GM21825 (cell line): ENCODE measurements at regions not wholly inside any gene's neighbourhood (a gene's known extent, or its start where the extent isn't known, plus 50 kb on each side); places are given as distances from the start of the nearest gene placed in this dataset.
"Not testable (repeated sequence)": the region's sequence is repeated elsewhere in the genome, so short reads cannot be mapped to it uniquely, and the experiment has no call there.

ENCODE experiments used
- ATAC-seq: cut with Tn5 transposase; IDR thresholded peaks from one replicate; pipeline ENCODE4 v1.9.1; 2021; ENCODE audit warnings: mild to moderate bottlenecking, moderate library complexity; ENCODE audit not compliant: unreplicated experiment

DNA sequence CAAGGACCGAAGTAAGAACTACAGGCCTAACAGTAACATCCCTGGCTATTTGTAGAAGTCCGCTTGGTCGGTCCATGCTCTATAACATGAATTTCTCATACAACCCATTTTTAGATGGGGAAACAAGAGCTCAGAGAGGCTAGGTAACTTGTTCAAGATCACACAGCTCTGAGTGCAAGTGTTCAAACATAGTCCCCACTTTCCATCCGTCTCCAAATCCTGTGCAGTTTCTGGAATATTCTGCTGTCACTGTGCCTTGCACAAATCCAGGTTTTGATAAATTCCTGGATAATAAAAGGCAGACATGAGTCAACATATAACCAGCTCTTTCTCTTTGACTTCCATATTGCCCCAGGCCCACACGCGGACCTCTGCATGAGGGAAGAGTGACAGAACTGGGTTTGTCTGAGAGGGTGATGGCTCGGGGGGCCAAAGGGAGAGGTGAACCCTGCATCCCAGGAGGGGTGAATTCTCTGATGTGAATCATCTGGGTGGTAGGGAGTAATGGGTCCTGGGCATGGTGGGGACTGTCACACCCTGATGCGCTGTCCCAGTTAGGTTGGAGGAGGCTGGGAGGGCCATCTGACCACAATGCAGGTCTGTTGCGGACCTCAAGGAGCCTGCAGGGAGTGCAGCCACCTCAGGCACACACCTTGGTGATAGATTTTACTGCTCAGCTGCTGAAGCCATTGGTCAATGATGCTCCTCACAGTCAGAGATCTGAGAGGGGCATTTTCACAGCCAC, 162.2 kb downstream of the SMAD6 start:
- no peak for ATAC-seq

DNA sequence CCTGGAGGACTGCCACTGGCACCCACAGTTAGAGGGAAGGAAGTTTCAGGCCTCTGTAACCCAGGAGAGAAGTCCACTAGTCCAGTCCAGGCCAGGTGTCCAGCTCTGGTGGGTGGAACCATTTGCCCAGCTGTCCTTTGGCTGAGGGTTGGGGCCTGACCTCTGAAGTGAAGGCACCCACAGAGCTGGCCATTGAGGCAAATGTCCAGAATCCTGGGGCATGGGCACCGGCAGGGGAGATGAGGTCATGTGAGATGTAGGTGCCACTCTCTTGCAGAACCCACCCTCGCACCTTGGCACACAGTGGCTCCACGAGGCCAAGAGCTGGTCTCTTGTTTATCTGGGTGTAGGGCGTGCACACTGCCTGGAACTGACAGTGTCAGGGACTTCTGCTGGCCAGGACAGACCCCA, 162.8 kb downstream of the SMAD6 start:
- ATAC-seq, result no peak

DNA sequence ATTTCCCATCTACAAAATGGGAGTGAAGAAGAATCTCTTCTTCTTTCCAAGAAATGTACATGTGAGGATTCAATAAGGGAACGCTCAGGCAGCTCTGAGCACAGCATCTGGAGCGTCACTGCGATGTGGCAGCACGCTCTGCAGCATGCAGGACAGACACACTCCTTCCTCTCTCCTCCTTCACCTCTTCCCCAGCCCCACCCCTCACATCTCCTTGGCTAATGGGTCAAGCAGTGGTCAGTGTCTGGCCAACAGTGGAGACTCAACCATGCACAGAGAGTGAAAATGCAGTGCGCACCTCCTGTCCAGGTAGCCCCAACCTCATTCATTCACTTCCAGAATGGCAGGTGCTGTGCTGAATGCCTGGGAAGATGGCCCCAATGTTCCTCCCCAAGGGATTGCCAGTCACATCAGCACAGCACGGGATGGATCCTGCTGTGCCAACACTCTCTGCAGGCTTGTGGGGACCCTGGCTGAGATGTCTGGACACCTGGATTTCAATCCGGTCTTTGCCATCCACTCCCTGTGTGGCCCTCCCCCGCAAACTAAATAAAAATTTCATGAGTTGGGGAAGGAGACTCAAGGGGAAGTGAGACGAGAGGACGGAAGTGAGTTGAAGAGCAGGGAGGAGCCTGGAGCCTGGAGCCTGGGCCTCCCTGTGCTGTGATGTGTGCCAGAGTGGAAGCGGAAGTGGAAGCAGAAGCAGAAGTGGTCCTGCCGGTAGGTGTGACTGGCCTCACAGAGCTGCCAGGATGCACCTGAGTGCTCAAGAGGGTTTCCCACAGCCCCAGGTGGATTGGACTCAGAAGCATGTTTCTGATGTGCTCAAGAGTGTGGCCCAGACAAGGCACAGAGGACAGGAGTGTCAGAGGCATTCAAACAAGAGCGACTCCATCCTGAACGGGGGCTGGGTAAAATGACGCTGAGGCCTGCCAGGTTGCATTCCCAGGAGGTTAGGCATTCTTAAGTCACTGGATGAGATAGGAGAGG, 163.9 kb downstream of the SMAD6 start:
- ATAC-seq, result peak; percentile 76

DNA sequence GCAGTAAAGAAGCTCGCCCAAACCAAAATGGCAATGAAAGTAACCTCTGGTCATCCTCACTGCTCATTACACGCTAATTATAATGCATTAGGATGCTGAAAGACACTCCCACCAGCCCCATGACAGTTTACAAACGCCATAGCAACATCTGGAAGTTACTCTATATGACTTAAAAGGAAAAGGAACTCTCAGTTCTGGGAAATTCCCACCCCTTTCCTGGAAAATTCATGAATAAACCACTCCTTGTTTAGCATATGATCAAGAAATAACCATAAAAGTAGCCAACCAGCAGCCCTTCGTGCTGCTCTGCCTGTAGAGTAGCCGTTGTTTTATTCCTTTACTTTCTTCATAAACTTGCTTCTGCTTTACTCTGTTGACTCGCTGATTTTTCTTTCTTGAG, 164.6 kb downstream of the SMAD6 start:
- no peak for ATAC-seq

DNA sequence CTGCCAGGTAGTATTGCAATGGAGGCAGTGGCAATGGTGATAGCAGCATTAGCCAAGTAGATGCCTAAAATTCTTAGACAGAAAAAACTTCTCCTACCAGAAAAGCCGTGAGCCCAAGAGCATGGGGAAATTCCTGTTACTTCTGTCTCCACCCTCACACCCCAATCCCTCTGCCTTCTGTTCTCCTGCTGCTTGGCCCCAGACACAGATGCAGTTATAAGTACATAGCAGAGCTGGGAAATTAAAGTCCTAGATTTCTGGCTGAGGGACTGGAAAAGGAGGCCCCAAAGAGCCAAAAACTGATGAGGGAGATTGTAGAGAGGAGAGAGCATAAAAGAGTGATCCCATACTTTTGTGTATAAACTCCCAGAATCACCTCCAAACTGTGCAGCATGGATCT, 166.9 kb downstream of the SMAD6 start:
- ATAC-seq, result no peak

DNA sequence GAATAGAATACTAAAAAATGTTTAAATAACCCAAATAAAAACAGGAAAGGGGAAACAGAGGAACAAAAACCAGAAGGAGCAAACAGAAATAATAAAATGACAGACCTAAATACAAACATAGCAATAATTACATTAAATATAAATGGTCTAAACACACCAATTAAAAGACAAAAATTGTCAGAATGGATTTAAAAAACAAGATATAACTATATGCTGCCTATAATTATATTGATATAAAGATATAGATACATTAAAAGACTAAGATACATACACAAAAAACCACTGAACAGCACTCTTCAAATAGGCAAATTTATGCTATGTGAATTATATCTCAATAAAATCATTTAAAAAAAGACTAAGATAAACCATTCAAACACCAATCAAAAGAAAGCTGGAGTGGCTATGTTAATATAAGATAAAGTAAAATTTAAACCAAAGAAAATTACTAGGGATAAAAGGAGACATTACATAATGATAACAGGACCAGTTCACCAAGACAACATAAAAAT, 168.9 kb downstream of the SMAD6 start:
- ATAC-seq, result no peak

DNA sequence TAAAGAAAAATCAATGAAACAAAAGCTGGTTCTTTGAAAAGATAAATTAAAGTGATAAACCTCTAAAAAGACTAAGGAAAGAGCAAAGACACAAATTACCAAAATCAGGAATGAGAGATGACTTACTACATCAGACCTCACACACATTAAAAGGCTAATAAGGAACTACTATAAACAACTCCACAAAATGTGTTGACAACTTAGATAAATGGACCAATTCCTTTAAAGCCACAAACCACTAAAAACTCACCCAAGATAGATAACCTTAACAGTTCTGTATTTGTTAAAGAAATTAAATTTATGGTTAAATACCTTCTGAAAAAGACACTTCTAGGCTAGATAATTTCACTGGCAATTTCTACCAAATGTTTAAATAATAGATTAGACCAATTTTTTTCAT, 170.4 kb downstream of the SMAD6 start:
- no peak for ATAC-seq

DNA sequence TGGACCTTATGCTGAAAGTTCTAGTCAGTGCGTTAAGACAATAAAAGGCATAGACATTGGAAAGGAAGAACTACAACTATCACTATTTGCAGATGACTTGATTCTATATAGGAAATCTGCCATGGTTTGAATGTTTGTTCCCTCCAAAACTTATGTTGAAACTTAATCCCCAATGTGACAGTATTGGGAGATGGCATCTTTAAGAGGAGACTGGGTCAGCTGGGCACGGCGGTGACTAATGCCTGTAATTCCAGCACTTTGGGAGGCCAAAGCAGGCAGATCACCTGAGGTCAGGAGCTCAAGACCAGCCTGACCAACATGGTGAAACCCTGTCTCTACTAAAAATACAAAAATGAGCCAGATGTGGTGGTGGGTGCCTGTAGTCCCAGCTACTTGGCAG, 171.3 kb downstream of the SMAD6 start:
- ATAC-seq, result not testable (repeated sequence)

DNA sequence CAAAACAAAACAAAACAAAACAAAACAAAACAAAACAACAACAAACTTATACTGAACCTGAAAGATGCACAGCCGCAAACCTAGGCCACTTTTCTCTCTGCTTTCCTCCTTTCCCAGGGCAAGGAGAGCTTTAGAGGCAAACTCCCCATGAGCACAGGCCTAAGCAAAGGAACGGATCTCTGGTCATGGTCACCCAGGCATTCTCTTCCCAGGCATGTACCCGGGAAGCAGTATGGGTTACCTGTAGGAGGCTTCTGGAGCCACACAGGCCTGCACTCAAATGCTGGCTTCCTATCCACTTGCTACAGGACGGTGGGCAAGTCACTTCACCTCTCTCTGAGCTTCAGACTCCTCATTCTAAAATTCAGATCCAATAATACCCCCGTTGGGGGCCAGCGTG, 171.8 kb downstream of the SMAD6 start:
- ATAC-seq, result no peak

DNA sequence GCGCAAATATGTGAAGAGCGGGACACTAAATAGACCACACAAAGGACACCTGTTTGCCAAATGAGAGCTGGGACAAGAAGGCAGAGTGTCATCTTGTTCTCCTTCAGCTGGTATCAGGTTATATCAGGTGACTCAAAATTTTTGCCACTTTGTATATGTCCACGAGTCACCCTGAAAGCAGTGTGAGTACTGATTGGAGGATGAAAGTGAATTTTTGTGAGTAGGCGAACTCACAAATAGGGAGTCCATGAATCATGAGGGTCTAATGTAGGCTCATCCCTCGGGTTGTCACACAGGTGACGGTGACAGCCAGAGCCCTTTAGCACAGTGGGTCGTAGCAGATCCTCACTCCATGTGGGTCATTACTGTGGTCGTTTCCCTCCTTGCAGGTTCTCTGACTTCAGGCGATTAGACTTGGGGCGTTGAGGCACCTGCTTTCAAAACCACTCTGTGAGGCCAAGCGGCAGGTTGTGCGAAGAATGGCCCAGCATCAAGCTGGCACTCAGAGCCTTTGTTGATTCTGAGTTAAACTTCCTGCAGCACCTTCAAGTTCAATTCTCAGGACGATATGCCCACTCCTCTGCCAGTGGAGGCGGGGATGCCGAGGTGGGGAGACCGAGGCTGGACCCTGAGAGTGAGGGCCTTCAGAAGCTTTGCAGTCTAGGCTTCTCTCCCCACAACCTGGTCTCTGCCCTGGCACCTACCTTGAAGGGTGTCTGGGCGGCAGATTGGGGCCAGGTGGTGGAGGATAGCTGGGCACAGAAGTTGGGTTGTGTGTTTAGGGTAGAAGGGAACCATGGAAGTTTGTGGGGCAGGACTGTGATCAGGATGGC, 173.8 kb downstream of the SMAD6 start:
- ATAC-seq, result no peak

DNA sequence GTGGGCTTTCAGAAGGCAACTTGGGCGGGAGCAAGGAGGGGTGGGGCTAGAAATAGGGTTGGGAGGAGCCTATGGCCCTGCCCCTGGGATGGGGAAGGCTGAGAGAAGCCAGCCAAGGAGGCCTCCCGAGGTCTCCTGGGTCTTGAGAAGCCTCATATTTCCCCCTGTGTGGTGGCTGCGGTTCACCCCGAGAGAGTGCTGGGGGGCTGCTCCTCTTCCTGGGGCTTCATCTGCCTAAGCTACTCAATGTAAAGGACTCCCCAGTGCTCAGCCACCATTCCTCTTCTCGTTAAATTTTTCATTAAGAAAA, 174.3 kb downstream of the SMAD6 start:
- ATAC-seq, result no peak

DNA sequence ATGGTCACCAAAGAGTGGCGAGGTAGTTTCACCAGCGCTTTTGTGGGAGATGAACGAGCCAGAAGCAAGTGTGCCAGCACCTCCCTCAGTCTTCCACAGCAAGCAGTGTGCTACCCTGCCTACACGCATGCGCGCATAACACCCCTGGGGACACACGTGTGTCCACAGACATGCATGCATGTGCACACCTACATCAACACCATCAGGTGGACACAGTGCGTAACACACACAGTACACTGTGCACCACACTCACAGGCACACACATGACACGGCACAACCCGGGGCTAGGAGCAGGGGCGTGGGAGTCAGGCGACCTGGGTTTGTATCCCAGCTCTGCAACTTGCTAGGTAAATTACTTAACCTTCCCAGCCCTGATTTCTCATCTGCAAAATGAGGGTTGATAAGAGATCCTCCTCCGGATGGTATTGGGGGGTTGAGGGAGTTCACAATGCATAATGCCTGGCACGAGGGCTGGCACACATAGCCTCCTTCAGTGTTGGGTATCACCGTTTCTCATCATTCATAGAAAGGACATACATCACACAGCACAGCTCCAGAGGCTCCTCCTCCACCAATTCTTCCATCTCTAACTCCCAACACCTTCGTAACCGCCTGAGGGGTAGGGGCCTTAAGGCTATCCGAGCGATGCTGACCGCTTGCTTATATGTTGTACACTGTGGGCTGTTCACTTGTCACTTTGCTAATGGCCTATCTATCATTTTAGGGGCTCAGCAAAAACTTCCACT, 174.9 kb downstream of the SMAD6 start:
- no peak for ATAC-seq

DNA sequence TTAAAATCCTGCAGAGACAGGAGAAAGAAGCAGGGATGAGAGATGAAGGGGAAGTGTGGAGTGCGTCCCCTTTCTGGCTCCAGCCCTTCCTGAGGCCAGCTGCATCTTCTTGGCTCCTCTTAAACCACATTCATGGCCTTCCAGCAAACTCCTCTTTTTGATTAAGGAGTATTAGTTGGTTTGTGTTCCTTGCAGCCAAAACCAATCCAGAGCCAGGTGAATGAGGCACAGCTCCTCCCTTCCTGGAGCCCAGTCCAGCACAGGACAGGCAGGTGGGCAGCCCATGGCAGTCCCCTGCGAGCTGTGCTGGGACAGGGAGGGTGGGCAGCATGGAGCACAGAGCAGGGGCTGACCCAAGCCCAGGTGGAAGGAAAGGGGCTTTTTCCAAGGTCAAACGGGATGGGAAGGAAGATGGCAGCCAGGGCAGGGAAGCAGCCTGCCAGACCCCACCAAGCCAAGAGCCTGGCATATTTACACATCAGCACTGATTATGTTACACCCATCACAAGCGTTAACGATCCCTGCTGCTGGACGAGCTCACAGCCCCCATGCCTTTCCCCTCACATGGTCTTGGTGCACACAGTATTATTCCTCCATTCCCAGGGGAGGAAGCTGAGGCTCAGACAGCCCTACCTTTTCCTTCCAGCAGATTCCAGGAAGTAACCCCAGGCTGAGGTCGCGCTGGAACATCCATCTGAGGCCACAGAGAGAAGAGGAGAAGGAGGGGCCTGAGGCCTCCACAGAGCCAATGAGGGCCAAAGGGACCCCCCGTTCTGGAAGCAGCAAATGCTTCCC, 175.6 kb downstream of the SMAD6 start:
- ATAC-seq, result no peak

DNA sequence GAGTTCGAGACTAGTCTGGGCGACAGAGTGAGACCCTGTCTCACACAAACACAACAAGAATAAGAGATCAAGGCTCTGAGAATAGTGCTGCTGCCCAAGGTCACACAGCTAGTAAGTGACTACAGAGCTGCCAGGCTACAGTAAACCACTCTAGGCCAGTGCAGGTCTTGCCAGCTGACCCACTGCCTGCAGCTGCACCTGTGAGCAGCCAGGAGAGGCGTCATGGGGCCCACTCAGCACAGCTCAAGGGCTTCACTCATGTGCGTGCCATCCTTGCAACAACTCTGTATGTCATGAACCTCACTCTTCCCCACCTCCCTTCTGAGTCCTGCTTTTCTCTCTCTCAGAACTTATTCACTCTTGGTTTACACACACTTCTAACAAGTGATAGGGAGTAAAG, 176.7 kb downstream of the SMAD6 start:
- ATAC-seq, result no peak

DNA sequence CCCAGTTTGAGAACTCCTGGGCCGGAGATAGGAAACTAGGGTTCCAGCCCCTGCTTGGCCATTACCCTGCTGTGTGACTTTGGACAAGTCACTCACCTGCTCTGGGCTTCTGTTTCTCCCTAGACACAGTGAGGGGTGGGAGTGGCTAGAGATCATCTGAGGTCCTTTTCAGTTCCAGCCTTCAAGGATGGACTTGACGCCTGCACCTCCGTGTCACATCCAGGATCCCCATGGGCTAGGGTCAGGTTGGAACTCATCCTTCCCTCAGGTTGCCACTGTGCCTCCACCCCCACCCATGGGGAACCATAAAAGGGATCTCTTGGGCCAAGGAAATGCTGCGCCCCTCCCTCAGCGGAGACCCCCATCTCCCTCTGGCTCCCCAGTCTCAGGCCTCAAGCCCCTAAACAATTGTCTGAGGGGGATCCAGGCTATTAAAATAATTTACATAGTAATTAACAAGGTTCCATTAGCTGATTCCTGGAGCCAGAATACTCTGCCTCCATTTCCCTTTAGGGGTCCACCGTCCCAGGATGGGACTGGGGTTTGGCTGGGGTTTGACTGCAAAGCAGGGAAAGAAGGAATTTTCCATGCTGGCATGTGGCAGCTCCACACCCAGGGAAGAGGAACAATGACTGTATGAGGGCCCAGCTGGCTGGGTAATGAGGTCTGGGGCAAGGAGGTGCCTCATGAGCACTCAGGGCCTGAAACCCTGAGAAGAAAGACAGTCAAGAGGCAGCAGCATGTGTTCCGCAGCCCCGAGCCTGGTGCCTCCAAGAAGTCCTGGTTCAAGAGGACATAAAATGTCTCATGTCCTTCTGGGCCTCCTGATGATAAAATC, 177.7 kb downstream of the SMAD6 start:
- ATAC-seq, result no peak

DNA sequence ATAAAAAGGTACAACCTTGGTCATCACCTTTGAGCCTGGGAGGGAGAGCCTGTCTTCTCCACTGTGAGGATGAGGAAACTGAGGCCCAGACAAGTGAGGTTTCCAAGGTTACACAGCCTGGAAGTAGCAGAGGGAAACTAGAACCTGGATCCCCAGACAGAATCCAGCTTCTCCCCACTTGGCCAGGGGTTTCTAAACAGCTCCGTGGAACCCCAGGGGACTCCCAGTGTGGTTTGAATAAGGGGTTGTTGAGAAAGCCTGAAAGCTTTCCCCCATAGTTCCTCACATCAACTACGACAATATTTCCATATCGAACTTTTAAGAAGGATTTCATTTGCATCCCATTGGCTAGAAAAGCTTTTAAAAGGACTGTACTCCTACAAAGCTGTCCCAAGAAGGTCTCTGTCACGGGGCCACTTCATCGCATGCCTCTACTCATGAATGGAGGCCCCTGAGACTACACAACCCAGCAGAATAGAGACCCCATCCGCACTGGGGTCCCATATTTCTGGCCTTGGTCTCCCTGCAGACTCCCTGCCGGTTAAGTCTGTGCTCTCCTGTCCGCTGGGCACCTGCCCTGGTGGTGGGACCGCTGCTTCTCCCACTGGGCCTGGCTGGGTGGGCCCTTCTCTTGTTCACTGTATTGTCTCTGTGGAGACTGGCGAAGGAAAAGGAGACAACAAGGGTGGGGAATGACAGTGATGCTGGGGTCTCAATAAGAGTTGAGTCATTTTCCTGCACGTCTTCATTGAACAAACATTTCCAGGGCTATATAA, 178.5 kb downstream of the SMAD6 start:
- ATAC-seq, result no peak

DNA sequence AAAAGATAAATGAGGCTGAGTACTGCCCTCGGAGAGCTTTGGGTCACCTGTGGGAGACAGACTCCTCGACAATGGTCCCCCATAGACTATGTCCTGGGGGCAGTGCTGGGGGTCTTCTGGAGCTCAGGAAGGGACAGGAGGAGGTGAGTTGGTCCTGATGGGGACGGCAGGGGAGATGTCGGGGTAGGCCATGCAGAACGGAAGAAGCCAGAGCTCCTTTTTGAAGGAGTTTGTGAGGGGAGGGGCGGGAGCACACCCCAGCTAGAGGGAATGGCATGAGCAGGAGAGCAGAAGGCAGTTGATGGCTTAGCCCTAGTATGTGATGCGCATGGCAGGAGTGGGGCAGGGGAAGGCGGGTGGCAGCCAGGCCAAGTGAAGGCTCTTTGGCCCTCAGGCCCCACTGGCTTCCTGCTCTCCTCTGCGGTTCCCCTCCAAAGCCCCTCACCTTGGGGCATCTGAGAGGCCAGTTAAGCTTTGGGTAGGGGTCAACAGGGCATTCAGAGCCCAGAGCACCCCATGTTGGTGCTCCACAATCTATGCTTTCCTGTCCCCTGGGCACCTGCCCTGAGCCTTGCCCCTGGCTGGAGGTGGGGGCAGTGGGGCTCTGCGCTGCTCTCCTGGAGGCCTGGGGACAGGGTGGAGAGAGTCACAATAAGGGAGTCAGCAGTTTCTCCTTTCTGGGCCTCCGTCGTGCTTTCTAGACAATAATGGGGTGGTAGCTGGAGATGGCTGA, 179.3 kb downstream of the SMAD6 start:
- no peak for ATAC-seq
